ENCODE measurements at regions not wholly inside any gene's neighbourhood (a gene's known extent, or its start where the extent isn't known, plus 50 kb on each side); places are given as distances from the start of the nearest gene placed in this dataset.

DNA sequence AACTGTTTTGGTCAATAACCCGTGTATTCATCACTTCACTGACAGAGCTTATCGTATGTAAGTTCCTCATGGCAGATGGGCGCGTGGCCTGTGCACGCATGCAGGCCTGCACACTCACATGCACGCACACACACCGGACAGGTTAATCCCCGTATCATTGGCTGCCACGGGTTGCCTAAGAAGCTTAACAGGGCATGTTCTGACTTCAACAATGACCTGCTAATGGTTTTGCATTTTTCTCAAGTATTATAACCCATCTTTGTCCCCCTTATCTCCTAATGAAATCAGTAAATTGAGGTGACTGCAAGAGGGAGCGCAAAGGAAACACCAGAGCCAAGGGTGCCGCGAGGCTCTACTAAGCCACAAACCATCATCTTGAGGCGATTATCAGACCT, 399.0 kb upstream of the ID2 start:
- Histone ChIP-seq H3K27me3 (no peaks in the 10 kb centered on the region), H3K4me3 (no peak overlapping the region), H3K9me3 (replicated peaks in 1 of 3) (no peaks in the 10 kb centered on the region), H3K27ac (no peak overlapping the region), H3K36me3 (replicated peaks in 1 of 2) (no peaks in the 10 kb centered on the region), H3K4me1 (replicated peaks in 1 of 2) (no peaks in the 10 kb centered on the region)
- intact Hi-C loops (cut with DNase I) = no loop called here
- WGBS, 4 donors = 91 to 96% (median 93%) methylated on average over 13 of the region's 13 CpGs
- TF ChIP-seq, protein P1, sequence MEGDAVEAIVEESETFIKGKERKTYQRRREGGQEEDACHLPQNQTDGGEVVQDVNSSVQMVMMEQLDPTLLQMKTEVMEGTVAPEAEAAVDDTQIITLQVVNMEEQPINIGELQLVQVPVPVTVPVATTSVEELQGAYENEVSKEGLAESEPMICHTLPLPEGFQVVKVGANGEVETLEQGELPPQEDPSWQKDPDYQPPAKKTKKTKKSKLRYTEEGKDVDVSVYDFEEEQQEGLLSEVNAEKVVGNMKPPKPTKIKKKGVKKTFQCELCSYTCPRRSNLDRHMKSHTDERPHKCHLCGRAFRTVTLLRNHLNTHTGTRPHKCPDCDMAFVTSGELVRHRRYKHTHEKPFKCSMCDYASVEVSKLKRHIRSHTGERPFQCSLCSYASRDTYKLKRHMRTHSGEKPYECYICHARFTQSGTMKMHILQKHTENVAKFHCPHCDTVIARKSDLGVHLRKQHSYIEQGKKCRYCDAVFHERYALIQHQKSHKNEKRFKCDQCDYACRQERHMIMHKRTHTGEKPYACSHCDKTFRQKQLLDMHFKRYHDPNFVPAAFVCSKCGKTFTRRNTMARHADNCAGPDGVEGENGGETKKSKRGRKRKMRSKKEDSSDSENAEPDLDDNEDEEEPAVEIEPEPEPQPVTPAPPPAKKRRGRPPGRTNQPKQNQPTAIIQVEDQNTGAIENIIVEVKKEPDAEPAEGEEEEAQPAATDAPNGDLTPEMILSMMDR (IDR thresholded peaks at IDR 0.05) = no peak
- no peak for TF ChIP-seq POLR2A (IDR thresholded peaks at IDR 0.05)
- DNase-seq = no peak

DNA sequence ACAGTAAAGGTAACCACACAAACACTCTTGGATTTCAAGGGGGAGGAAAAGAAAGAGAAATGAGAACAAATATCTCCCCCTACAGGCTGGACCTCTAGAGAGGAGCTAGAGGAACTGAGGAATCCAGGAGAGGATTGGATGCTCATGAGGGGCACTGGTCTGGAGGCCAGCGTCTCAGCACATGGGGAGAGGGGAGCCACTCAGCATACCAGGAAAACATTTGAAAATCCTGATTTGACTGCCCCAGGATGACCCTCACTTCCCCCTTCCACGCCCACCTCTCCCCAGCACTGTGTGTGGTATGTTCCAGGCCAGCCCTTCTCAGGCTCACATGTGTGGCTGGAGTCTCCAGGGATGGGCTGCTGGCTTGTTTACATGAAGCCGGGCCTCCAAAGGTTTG, 396.8 kb upstream of the ID2 start:
- no peaks in the 10 kb centered on the region for H3K36me3 ChIP-seq (replicated peaks in 1 of 2)
- TF ChIP-seq POLR2A (IDR thresholded peaks at IDR 0.05) = no peak
- TF ChIP-seq, protein P1 (IDR thresholded peaks at IDR 0.05) = no peak
- no peak for DNase-seq
- WGBS, 4 donors = 61 to 87% (median 78%) methylated on average over 3 of the region's 3 CpGs
- intact Hi-C loops (cut with DNase I) = no loop called here
- no peak overlapping the region for H3K4me3 ChIP-seq
- H3K27me3 ChIP-seq = no peaks in the 10 kb centered on the region
- no peaks in the 10 kb centered on the region for H3K4me1 ChIP-seq (replicated peaks in 1 of 2)
- no peak overlapping the region for H3K27ac ChIP-seq
- no peaks in the 10 kb centered on the region for H3K9me3 ChIP-seq (replicated peaks in 1 of 3)

DNA sequence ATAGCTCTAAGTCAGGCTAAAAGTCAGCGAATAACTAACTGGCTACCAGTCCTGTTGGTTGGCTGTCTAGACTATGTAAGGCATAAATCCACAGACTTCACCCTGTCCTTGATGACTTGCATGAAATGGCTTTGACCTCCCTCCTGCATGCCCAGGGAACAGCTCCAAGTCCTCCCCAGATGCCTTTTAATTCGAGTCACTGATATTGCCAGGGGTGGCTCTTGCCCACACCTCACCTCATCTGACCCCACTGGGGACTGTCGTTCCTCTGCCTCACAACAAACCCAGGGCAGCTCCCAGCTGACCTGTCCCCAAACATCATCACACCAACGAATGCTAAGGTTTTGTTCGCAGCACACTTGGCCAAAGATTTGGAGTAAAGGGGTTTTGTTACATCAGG, 396.0 kb upstream of the ID2 start:
- no peaks in the 10 kb centered on the region for H3K36me3 ChIP-seq (replicated peaks in 1 of 2)
- TF ChIP-seq, protein P1 (IDR thresholded peaks at IDR 0.05) = no peak
- no peak for TF ChIP-seq POLR2A (IDR thresholded peaks at IDR 0.05)
- WGBS, 4 donors = 48 to 63% (median 56%) methylated on average over 5 of the region's 5 CpGs
- no peak overlapping the region for H3K4me3 ChIP-seq
- no peaks in the 10 kb centered on the region for H3K9me3 ChIP-seq (replicated peaks in 1 of 3)
- H3K4me1 ChIP-seq (replicated peaks in 1 of 2) = no peaks in the 10 kb centered on the region
- no peak overlapping the region for H3K27ac ChIP-seq
- no peaks in the 10 kb centered on the region for H3K27me3 ChIP-seq
- DNase-seq = peak in 4 of 7 donors; percentile 26 to 64 (median 48)
- intact Hi-C loops (cut with DNase I) = no loop called here

DNA sequence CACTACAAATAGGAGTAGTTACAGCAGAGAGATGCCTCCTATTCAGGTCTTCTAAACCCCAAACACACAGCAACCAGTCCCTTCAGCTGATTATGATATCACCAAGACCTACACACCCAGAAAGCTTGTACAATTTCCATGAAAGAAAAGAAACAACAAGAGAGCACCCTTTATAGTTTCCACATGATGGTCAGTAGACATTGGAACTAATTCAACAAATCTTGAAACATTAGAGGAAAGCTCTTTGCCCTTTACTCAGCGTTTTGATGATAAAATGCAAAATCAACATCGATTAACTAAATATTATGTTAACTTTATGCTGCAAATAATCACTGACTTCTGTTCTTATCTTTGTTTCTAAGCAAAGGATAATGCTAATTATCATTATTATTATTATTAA, 393.6 kb upstream of the ID2 start:
- H3K4me3 ChIP-seq = no peak overlapping the region
- H3K9me3 ChIP-seq (replicated peaks in 1 of 3) = no peaks in the 10 kb centered on the region
- H3K27ac ChIP-seq = no peak overlapping the region
- H3K36me3 ChIP-seq (replicated peaks in 1 of 2) = no peaks in the 10 kb centered on the region
- no peak for DNase-seq
- no peak for TF ChIP-seq POLR2A (IDR thresholded peaks at IDR 0.05)
- TF ChIP-seq, protein P1 (IDR thresholded peaks at IDR 0.05) = no peak
- no peaks in the 10 kb centered on the region for H3K27me3 ChIP-seq
- no peaks in the 10 kb centered on the region for H3K4me1 ChIP-seq (replicated peaks in 1 of 2)
- WGBS, 4 donors = 62 to 79% (median 75%) methylated on average over 2 of the region's 2 CpGs
- intact Hi-C loops (cut with DNase I) = no loop called here

Measured in adrenal gland (tissue), 9 donors.